ENCODE measurements at regions not wholly inside any gene's neighbourhood (a gene's known extent, or its start where the extent isn't known, plus 50 kb on each side); places are given as distances from the start of the nearest gene placed in this dataset.

DNA sequence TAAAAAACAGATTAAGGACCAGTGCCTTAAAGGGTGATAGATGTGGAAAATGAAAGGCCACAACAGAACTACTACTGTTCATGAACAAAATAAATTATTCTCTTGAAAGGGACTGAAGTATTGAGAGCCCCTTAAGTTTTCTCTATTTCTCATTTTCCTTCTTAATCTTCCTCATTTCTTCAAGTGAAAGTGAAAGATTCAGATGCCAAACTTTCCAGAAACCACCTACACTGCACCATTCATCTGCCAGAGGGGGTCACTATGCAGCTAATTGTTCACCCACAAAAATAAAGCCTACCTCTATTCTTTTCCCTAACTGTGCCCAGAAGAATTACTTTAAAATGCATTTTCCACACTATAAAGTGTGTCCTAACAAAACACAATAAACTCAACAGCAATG lies 140.1 kb downstream of the NR4A2 start:
- intact Hi-C loops (cut with micrococcal nuclease), result no loop called here
- no peak overlapping the region for H3K4me3 Mint-ChIP-seq (ENCODE audit: low read depth)
- no peaks in the 10 kb centered on the region for H3K4me1 Mint-ChIP-seq (ENCODE audit: low read depth)
- no peaks in the 10 kb centered on the region for H3K9me3 Mint-ChIP-seq
- H3K27me3 Mint-ChIP-seq (ENCODE audit: low read depth), result no peaks in the 10 kb centered on the region
- no peaks in the 10 kb centered on the region for H3K36me3 Mint-ChIP-seq (ENCODE audit: low read depth)
- no peak for DNase-seq (ENCODE audit: low spot score)
- H3K27ac Mint-ChIP-seq, result no peak overlapping the region

DNA sequence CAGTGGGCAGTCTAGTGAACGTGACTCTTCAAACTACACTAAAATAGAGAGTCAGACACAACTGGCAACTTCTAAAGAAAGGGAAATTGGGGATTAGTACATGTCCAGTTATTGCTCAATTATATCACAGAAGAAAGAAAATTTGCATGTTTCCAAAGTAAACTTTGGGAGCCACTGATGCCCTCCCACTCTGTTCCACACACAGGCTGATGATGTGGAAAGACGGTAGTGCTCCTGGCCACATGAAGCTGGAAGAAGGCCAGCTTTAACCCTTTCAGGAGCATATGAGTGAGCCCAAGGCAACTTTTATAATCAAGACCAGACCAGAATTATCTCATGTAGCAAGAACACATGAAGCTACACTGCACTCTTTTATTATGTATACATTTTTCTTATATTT lies 141.0 kb downstream of the NR4A2 start:
- Mint-ChIP-seq H3K36me3 (ENCODE audit: low read depth) (no peaks in the 10 kb centered on the region), H3K4me3 (ENCODE audit: low read depth) (no peak overlapping the region), H3K9me3 (no peaks in the 10 kb centered on the region), H3K27me3 (ENCODE audit: low read depth) (no peaks in the 10 kb centered on the region), H3K4me1 (ENCODE audit: low read depth) (no peaks in the 10 kb centered on the region), H3K27ac (no peak overlapping the region)
- DNase-seq (ENCODE audit: low spot score), result no peak
- intact Hi-C loops (cut with micrococcal nuclease), result no loop called here

DNA sequence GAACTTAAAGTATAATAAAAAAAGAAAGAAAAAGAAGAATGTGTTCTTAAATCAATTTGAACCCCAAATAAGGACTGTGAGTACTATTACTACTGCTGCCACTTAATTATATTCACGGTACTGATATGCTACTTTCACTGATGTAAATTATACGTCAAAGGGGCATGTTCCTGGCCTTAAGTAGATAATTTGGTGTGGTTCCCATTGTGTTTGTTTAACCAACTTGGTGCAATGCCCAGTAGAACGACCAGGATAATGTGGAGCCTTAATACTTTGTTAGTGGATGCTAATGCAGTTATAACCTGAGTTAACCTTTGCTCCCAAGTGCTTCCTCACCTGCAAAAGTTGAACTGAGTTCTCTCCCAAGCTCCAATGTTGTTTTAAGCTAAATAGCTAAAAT lies 142.0 kb downstream of the NR4A2 start:
- no peaks in the 10 kb centered on the region for H3K27me3 Mint-ChIP-seq (ENCODE audit: low read depth)
- H3K4me1 Mint-ChIP-seq (ENCODE audit: low read depth), result no peaks in the 10 kb centered on the region
- intact Hi-C loops (cut with micrococcal nuclease), result no loop called here
- no peaks in the 10 kb centered on the region for H3K36me3 Mint-ChIP-seq (ENCODE audit: low read depth)
- H3K27ac Mint-ChIP-seq, result no peak overlapping the region
- no peaks in the 10 kb centered on the region for H3K9me3 Mint-ChIP-seq
- no peak for DNase-seq (ENCODE audit: low spot score)
- H3K4me3 Mint-ChIP-seq (ENCODE audit: low read depth), result no peak overlapping the region

DNA sequence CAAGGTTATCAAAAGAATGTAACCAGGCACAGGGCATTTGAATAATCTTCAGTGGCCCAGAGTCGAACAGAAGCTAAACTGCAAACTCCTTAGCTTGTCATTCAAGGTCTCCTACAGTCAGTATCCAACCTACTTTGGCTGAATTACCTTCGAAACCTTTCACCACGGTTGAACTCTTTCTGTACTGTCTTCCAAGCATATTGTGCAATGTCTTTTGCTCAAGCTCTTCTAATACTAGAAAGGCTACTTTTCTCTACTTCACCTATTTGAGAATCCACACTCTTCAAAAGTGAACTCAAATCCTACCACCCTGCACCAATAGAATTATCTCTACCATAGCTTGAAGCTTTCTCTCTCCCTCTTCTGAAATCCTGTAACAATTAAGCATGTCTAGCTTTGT lies 142.9 kb downstream of the NR4A2 start:
- Mint-ChIP-seq H3K4me1 (ENCODE audit: low read depth) (no peaks in the 10 kb centered on the region), H3K27ac (no peak overlapping the region)

DNA sequence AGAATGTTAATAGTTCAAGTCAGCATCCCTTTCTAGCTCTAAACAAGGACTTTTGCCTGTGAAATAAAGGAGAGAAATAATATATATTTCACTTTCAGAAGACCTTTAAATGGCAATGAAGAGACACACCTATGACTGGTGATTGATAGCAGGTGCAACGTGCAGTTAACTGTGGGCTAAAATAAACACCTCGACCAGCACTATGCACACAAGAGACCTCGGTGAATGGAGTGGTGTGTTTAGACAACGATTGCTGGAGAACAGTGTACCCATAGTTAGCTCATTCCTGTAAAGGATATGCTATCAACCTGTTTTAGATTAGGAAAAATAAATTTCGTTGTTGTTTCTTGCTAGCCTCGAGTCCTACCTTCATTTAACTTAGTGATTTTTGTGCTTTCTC lies 143.4 kb downstream of the NR4A2 start:
- Mint-ChIP-seq H3K4me1 (ENCODE audit: low read depth) (no peaks in the 10 kb centered on the region), H3K27me3 (ENCODE audit: low read depth) (no peaks in the 10 kb centered on the region), H3K9me3 (no peaks in the 10 kb centered on the region), H3K27ac (no peak overlapping the region), H3K4me3 (ENCODE audit: low read depth) (no peak overlapping the region), H3K36me3 (ENCODE audit: low read depth) (no peaks in the 10 kb centered on the region)
- intact Hi-C loops (cut with micrococcal nuclease), result no loop called here
- DNase-seq (ENCODE audit: low spot score), result no peak

More for the DNA sequence above, 142.9 kb downstream of the NR4A2 start:
- H3K36me3 Mint-ChIP-seq (ENCODE audit: low read depth), result no peaks in the 10 kb centered on the region
- H3K4me3 Mint-ChIP-seq (ENCODE audit: low read depth), result no peak overlapping the region
- no peaks in the 10 kb centered on the region for H3K27me3 Mint-ChIP-seq (ENCODE audit: low read depth)
- H3K9me3 Mint-ChIP-seq, result no peaks in the 10 kb centered on the region
- no peak for DNase-seq (ENCODE audit: low spot score)
- intact Hi-C loops (cut with micrococcal nuclease), result no loop called here

DNA sequence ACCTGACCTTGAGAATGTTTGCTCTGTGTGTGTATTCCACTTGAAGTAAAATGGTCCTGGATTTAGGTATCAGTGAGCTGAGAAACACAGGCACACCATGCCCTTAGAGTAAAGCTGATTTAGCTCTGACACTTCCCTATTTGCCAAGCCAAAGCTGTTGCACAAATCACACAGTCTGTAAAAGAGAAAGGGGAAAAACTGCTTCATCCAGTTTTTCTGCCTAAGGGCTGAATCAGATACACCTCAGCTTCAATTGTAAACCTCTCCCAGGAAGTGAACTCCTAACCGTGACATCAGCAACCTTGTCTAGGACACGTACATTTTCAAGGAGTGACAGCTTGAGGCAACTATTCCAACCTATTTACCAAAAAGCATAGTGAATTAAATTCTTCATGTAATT lies 150.4 kb downstream of the NR4A2 start:
- no peaks in the 10 kb centered on the region for H3K4me1 Mint-ChIP-seq (ENCODE audit: low read depth)

DNA sequence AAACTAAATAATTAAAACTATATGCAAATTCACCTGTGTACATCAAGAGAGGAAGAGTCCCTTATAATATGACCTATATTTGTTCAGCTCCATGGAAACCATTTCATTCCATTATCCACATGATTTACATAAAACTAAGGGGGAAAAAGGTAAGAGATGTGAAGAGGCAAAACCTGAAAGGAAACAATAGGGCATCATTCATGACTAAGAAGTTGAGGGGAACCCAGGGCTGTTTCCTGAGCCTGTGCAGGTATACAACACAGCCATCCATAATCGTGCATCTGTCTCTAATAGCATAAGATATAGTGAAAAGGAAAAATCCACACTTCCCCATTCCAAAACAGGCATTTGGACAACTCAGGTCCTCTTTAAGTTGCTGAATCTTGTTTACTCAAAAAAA lies 151.3 kb downstream of the NR4A2 start:
- H3K27ac Mint-ChIP-seq, result no peak overlapping the region
- H3K9me3 Mint-ChIP-seq, result no peaks in the 10 kb centered on the region
- intact Hi-C loops (cut with micrococcal nuclease), result no loop called here
- H3K36me3 Mint-ChIP-seq (ENCODE audit: low read depth), result no peaks in the 10 kb centered on the region
- no peaks in the 10 kb centered on the region for H3K4me1 Mint-ChIP-seq (ENCODE audit: low read depth)
- DNase-seq (ENCODE audit: low spot score), result no peak
- H3K27me3 Mint-ChIP-seq (ENCODE audit: low read depth), result no peaks in the 10 kb centered on the region
- H3K4me3 Mint-ChIP-seq (ENCODE audit: low read depth), result no peak overlapping the region

More for the DNA sequence above, 150.4 kb downstream of the NR4A2 start:
- Mint-ChIP-seq H3K36me3 (ENCODE audit: low read depth) (no peaks in the 10 kb centered on the region), H3K27me3 (ENCODE audit: low read depth) (no peaks in the 10 kb centered on the region), H3K9me3 (no peaks in the 10 kb centered on the region), H3K4me3 (ENCODE audit: low read depth) (no peak overlapping the region), H3K27ac (no peak overlapping the region)
- DNase-seq (ENCODE audit: low spot score), result no peak
- intact Hi-C loops (cut with micrococcal nuclease), result no loop called here

DNA sequence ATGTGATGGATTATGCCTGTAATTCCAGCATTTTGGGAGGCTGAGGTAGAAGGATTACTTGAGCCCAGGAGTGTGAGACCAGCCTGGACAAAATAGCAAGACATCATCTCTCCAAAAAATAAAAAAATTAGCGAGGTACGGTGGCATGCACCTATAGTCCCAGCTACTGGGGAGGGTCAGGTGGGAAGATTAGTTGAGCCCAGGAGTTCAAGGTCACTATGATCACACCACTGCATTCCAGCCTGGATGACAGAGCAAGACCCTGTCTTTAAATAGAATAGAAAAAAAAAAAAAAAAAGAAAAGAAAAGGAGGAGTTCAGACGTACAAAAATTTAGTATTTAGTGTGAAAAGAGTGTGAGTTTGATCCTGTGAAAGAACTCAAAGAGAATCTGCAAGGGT lies 154.9 kb downstream of the NR4A2 start:
- H3K36me3 Mint-ChIP-seq (ENCODE audit: low read depth), result no peaks in the 10 kb centered on the region
- no peak overlapping the region for H3K27ac Mint-ChIP-seq
- no peak overlapping the region for H3K4me3 Mint-ChIP-seq (ENCODE audit: low read depth)
- H3K9me3 Mint-ChIP-seq, result no peaks in the 10 kb centered on the region
- H3K4me1 Mint-ChIP-seq (ENCODE audit: low read depth), result no peaks in the 10 kb centered on the region
- peaks cover 2% of the 10 kb centered on the region for H3K27me3 Mint-ChIP-seq (ENCODE audit: low read depth)
- intact Hi-C loops (cut with micrococcal nuclease), result no loop called here
- no peak for DNase-seq (ENCODE audit: low spot score)

DNA sequence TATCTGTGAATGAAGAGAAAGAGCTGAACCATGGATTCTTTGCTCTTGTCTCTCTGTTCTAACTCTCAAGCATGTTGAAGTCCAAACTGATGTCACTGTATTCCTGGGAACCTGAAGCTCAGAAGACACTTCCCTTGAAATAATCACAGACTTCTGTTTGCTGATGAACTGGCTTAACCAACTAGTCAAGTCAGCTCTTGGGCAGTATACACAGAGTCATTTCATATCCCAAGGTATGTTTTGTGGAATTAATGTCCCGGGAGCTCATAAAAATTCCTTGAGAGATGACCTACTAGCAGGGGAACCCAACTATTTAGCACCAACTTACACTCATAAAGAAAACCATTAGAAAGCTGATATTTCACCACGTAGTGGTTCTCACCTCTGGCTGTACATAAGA lies 156.6 kb downstream of the NR4A2 start:
- intact Hi-C loops (cut with micrococcal nuclease), result no loop called here
- Mint-ChIP-seq H3K27me3 (ENCODE audit: low read depth) (peaks cover 2% of the 10 kb centered on the region), H3K4me1 (ENCODE audit: low read depth) (no peaks in the 10 kb centered on the region), H3K4me3 (ENCODE audit: low read depth) (no peak overlapping the region), H3K36me3 (ENCODE audit: low read depth) (no peaks in the 10 kb centered on the region), H3K27ac (no peak overlapping the region), H3K9me3 (no peaks in the 10 kb centered on the region)
- no peak for DNase-seq (ENCODE audit: low spot score)

DNA sequence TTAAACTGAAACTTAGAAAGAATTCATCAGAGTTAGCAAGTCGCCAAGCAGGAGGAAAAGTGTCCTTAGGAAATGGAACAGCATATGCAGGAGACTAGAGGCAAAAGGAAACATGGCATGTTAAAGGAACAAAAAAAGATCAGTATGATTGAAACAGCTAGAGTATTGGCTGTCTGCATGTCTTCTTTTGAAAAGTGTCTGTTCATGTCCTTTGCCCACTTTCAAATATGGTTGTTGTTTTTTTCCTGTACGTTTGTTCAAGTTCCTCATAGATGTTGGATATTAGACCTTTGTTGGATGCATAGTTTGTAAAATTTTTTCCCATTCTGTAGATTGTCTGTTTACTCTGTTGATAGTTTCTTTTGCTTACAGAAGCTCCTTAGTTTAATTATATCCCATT lies 161.6 kb downstream of the NR4A2 start:
- Mint-ChIP-seq H3K9me3 (no peaks in the 10 kb centered on the region), H3K36me3 (ENCODE audit: low read depth) (no peaks in the 10 kb centered on the region), H3K27me3 (ENCODE audit: low read depth) (peaks cover 3% of the 10 kb centered on the region), H3K4me3 (ENCODE audit: low read depth) (no peak overlapping the region), H3K4me1 (ENCODE audit: low read depth) (no peaks in the 10 kb centered on the region), H3K27ac (no peak overlapping the region)
- intact Hi-C loops (cut with micrococcal nuclease), result no loop called here
- DNase-seq (ENCODE audit: low spot score), result no peak

DNA sequence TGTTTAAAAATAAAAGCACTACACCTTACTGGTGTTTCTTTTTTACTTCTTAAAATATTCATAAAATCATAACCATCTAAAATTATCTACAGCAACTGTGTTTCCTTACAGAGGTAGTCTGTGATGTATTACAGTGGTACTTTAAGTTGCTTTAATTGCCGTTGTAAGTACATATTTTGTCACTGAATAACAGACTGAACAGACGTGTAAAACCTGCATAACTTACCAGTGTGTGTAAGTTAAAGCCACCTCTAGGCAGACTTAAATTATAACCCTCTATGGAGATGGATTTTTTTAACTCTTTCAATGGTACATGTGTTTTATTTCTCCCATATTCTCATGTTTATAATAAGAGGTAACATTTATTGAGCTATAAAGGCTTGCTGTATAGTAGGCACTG lies 166.8 kb downstream of the NR4A2 start:
- Mint-ChIP-seq H3K4me1 (ENCODE audit: low read depth) (no peaks in the 10 kb centered on the region), H3K27me3 (ENCODE audit: low read depth) (peaks cover 8% of the 10 kb centered on the region), H3K9me3 (no peaks in the 10 kb centered on the region), H3K36me3 (ENCODE audit: low read depth) (no peaks in the 10 kb centered on the region), H3K4me3 (ENCODE audit: low read depth) (no peak overlapping the region), H3K27ac (no peak overlapping the region)
- intact Hi-C loops (cut with micrococcal nuclease), result no loop called here
- DNase-seq (ENCODE audit: low spot score), result no peak

DNA sequence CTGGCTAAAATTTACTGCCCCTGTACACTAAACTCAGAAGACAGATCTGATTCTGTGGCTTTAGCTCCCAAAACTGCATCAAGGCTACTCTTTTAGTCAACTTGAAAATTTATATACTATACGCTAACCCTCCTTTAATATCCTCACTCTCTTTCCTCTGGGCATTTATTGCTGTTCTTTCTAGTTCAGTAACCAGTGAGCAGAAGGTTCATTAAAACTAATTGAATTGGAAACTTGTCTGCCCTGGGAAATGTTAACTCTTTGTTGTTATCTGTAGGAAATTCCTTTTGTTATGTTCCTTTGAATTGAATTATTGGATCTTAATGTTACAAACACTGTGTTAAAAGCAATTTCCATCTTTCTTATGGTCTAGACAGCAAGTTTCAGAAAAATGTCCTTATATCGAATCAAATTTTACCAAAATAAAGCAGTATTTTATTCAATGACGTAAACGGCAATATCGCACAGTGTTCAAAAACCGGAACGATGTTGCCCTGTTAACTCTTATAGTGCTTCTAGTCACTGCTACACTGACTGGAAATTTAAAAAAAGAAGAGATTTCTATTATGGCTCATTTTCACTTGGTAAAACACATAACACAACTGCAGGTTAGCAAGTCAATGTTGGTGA lies 168.3 kb downstream of the NR4A2 start:
- no peaks in the 10 kb centered on the region for H3K4me1 Mint-ChIP-seq (ENCODE audit: low read depth)

DNA sequence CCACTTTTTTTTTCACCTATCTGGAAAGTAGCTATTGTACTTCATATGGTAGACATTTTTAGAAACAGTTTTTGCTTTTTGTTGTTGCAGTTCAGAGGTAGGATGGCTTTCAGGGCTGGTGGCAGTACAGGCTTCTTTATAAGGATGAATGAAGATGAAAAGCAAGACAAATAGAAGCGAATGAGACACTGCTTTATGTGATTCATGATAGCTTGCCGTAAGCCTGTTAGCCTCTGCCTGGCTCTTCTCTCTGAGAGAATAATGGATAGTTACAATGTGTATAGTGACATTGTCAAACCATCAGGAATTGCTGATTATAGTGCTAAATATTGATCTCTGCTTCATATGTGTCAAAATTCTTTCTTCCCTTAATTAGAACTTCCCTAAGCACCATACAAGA lies 173.7 kb downstream of the NR4A2 start:
- H3K9me3 Mint-ChIP-seq, result no peaks in the 10 kb centered on the region
- peaks cover 12% of the 10 kb centered on the region for H3K27me3 Mint-ChIP-seq (ENCODE audit: low read depth)
- H3K4me1 Mint-ChIP-seq (ENCODE audit: low read depth), result no peaks in the 10 kb centered on the region
- H3K36me3 Mint-ChIP-seq (ENCODE audit: low read depth), result no peaks in the 10 kb centered on the region
- H3K4me3 Mint-ChIP-seq (ENCODE audit: low read depth), result no peak overlapping the region
- intact Hi-C loops (cut with micrococcal nuclease), result no loop called here
- no peak overlapping the region for H3K27ac Mint-ChIP-seq
- no peak for DNase-seq (ENCODE audit: low spot score)

More for the DNA sequence above, 168.3 kb downstream of the NR4A2 start:
- intact Hi-C loops (cut with micrococcal nuclease), result no loop called here
- Mint-ChIP-seq H3K9me3 (no peaks in the 10 kb centered on the region), H3K4me3 (ENCODE audit: low read depth) (no peak overlapping the region), H3K27me3 (ENCODE audit: low read depth) (peaks cover 9% of the 10 kb centered on the region), H3K27ac (no peak overlapping the region), H3K36me3 (ENCODE audit: low read depth) (no peaks in the 10 kb centered on the region)
- DNase-seq (ENCODE audit: low spot score), result no peak

DNA sequence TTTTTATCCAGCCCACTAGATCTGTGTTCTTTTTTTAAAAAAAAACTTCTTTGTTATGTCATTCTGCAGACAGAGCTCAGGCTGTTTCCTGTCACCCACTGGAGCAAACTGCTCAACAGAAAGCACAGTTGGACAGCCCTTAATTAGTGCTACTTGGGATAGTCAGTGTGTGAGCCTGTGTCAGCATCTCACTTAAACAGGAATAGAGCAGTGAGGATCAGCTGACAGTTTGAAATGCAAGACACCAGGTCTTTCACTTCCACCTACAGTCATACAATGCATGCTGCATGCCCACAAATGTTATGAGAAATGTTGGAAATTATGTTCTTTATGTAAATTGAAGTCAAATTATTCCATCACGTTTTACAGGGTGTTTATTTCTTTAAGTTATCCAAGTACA lies 174.9 kb downstream of the NR4A2 start:
- no peak overlapping the region for H3K4me3 Mint-ChIP-seq (ENCODE audit: low read depth)
- intact Hi-C loops (cut with micrococcal nuclease), result no loop called here
- no peaks in the 10 kb centered on the region for H3K36me3 Mint-ChIP-seq (ENCODE audit: low read depth)
- no peak for DNase-seq (ENCODE audit: low spot score)
- H3K27me3 Mint-ChIP-seq (ENCODE audit: low read depth), result peaks cover 12% of the 10 kb centered on the region
- no peaks in the 10 kb centered on the region for H3K9me3 Mint-ChIP-seq
- H3K4me1 Mint-ChIP-seq (ENCODE audit: low read depth), result no peaks in the 10 kb centered on the region
- no peak overlapping the region for H3K27ac Mint-ChIP-seq
